ENCODE measurements at regions not wholly inside any gene's neighbourhood (a gene's known extent, or its start where the extent isn't known, plus 50 kb on each side); places are given as distances from the start of the nearest gene placed in this dataset.

DNA sequence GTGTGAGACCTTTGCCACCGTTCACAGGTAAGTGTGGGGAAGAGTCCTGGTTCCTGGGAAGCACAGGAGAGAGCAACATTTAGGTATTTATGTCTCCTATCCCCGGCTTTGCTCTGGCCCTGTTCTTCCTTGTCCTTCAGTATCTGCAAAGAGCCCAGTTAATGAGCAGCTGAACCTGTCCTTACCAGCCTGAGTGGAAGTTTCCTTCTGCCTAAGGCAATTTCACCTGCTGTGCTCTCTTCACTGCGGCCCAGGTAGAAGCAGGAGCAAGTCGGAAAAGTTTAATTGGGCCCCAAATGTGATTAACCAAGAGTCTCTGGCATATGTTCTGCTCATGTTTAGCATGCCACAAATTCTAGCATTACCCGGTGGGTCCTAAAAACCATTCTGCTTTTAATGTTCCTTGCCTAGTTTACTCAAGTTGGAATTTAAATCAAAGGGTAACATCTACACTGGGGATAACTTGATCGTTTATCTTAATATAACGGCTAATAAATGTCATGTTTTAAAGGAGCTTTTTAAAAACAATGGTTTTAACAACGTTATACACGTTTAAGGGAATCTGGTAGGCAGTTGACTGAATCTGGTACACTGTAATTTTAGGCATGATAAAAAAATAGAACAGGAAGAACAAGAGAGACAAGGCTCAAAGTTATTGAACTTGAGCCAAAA is 817.1 kb downstream of the TYW1 start:
- ChIA-PET CTCF (no interaction called here), POLR2A (no interaction called here)
- Histone ChIP-seq H3K36me3 (ENCODE audit: control insufficient read depth in 4 of 4, insufficient read depth in 4 of 4, low read length in 3 of 4) (no peaks in the 10 kb centered on the region), H3K27me3 (replicated peaks in 2 of 5; ENCODE audit: control insufficient read depth in 4 of 5, insufficient read depth in 5 of 5, low read length in 4 of 5) (no peaks in the 10 kb centered on the region), H3K4me1 (ENCODE audit: control extremely low read depth in 1 of 4, control insufficient read depth in 4 of 4, insufficient read depth in 4 of 4, low read length in 3 of 4) (no peaks in the 10 kb centered on the region), H3K9me3 (ENCODE audit: control extremely low read depth in 1 of 5, control insufficient read depth in 4 of 5, insufficient read depth in 2 of 5, low read depth in 1 of 5, low read length in 4 of 5) (peaks cover 0 to 4% (median 0%) of the 10 kb centered on the region in 5 experiments), H3K27ac (ENCODE audit: insufficient read depth in 1 of 2, low read depth in 1 of 2, low read length in 2 of 2, poor library complexity in 1 of 2, severe bottlenecking in 2 of 2) (no peak overlapping the region), H3K4me3 (ENCODE audit: control insufficient read depth in 1 of 7, extremely low read depth in 1 of 7, insufficient read depth in 4 of 7, low read depth in 2 of 7, low read length in 6 of 7) (no peak overlapping the region)
- WGBS (ENCODE audit: insufficient coverage): 76% methylated on average over 6 of the region's 9 CpGs
- DNase-seq: no peak

DNA sequence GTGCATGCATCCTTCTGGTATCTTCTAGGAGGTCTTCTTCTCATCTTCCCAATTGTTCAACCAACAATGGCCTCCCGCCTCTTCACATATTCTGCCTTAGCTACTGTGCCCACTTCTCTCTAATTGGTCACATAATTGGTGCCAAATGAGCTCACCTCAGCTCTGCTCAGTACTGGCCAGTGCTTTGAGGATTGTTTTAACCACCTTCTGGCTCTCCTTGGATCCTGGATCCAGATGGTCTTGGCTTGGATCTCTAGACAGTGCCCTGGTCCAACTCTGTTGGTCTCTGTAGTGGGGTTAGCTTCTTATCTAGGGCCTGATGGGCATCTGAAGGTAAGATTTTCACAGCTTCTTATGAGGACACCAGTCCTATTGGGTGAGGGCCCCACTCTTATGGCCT is 820.8 kb downstream of the TYW1 start:
- H3K9me3 ChIP-seq (ENCODE audit: control extremely low read depth in 1 of 5, control insufficient read depth in 4 of 5, insufficient read depth in 2 of 5, low read depth in 1 of 5, low read length in 4 of 5): peaks cover 0 to 4% (median 0%) of the 10 kb centered on the region in 5 experiments
- H3K27me3 ChIP-seq (replicated peaks in 2 of 5; ENCODE audit: control insufficient read depth in 4 of 5, insufficient read depth in 5 of 5, low read length in 4 of 5): no peaks in the 10 kb centered on the region
- no peak for DNase-seq
- no peaks in the 10 kb centered on the region for H3K36me3 ChIP-seq (ENCODE audit: control insufficient read depth in 4 of 4, insufficient read depth in 4 of 4, low read length in 3 of 4)
- POLR2A ChIA-PET: no interaction called here
- no peaks in the 10 kb centered on the region for H3K4me1 ChIP-seq (ENCODE audit: control extremely low read depth in 1 of 4, control insufficient read depth in 4 of 4, insufficient read depth in 4 of 4, low read length in 3 of 4)
- CTCF ChIA-PET: interaction anchor here (0.6 kb wide), 1 partner anchor 307 kb away, joined by 3 read pairs; no protein-coding TSS in a partner anchor
- WGBS (ENCODE audit: insufficient coverage): 100% methylated on average over 1 of the region's 1 CpG
- H3K4me3 ChIP-seq (ENCODE audit: control insufficient read depth in 1 of 7, extremely low read depth in 1 of 7, insufficient read depth in 4 of 7, low read depth in 2 of 7, low read length in 6 of 7): no peak overlapping the region
- H3K27ac ChIP-seq (ENCODE audit: insufficient read depth in 1 of 2, low read depth in 1 of 2, low read length in 2 of 2, poor library complexity in 1 of 2, severe bottlenecking in 2 of 2): no peak overlapping the region

DNA sequence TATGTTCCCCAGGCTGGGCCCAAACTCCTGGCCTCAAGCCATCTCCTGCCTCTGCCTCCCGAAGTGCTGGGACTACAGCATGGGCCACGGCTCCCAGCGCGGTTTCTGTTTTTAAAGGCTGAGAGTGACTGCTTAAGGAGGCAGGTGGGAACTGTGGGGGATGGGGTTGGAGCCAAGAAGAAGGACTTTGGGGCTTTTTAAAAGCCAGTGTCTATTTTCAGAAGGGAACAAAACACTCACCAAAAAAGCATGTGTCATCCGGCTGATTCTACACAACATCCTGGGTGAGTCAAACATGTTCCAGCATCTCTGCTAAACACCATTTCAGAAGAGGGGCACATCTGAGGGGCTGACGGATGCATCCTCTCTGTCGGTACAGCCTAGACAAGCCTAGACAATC is 824.5 kb downstream of the TYW1 start:
- Histone ChIP-seq H3K27me3 (replicated peaks in 2 of 5; ENCODE audit: control insufficient read depth in 4 of 5, insufficient read depth in 5 of 5, low read length in 4 of 5) (no peaks in the 10 kb centered on the region), H3K27ac (ENCODE audit: insufficient read depth in 1 of 2, low read depth in 1 of 2, low read length in 2 of 2, poor library complexity in 1 of 2, severe bottlenecking in 2 of 2) (no peak overlapping the region), H3K36me3 (ENCODE audit: control insufficient read depth in 4 of 4, insufficient read depth in 4 of 4, low read length in 3 of 4) (no peaks in the 10 kb centered on the region), H3K4me1 (ENCODE audit: control extremely low read depth in 1 of 4, control insufficient read depth in 4 of 4, insufficient read depth in 4 of 4, low read length in 3 of 4) (no peaks in the 10 kb centered on the region), H3K4me3 (ENCODE audit: control insufficient read depth in 1 of 7, extremely low read depth in 1 of 7, insufficient read depth in 4 of 7, low read depth in 2 of 7, low read length in 6 of 7) (no peak overlapping the region), H3K9me3 (ENCODE audit: control extremely low read depth in 1 of 5, control insufficient read depth in 4 of 5, insufficient read depth in 2 of 5, low read depth in 1 of 5, low read length in 4 of 5) (peaks cover 0 to 2% (median 0%) of the 10 kb centered on the region in 5 experiments)
- no peak for DNase-seq
- ChIA-PET CTCF (no interaction called here), POLR2A (no interaction called here)
- 98% methylated on average over 4 of the region's 7 CpGs for WGBS (ENCODE audit: insufficient coverage)

DNA sequence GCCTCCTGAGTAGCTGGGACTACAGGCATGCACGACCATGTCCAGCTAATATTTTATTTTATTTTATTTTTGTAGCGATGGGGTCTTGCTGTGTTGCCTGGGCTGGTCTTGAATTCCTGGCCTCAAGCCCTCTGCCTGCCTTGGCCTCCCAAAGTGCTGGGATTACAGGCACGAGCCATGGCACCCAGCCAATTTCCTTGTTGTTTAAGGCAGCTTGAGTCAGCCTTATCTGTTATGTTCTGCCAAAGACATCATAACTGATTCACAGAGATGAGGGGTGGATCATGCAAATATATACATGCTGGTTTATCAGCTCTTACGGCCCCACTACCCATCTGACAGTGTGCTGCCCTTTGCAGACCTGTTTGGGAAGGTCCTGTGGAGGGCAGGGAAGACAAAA is 826.7 kb downstream of the TYW1 start:
- POLR2A ChIA-PET: no interaction called here

DNA sequence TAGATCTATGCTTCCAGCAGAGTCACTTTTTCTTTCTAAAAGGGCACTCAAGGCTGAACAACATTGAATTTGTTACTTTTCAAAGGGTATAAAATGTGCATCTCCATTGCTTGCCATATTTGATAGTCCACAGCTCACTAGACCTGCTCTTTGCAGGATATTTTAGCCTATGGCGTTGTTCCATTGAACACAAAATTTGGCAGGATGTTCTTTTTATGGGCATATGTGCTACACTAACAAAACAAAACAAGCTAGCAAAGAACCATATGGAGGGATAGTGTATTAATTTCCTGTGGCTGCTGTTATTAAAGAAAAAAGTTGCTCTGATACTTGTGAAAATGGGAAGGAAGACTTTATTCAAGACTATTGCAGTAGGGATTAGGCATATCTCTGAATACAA is 828.7 kb downstream of the TYW1 start:
- no CpG with 5 or more reads among the region's 1 CpG for WGBS (ENCODE audit: insufficient coverage)
- ChIA-PET CTCF (no interaction called here), POLR2A (no interaction called here)
- H3K9me3 ChIP-seq (ENCODE audit: control extremely low read depth in 1 of 5, control insufficient read depth in 4 of 5, insufficient read depth in 2 of 5, low read depth in 1 of 5, low read length in 4 of 5): no peaks in the 10 kb centered on the region
- H3K27me3 ChIP-seq (replicated peaks in 2 of 5; ENCODE audit: control insufficient read depth in 4 of 5, insufficient read depth in 5 of 5, low read length in 4 of 5): no peaks in the 10 kb centered on the region
- no peak overlapping the region for H3K27ac ChIP-seq (ENCODE audit: insufficient read depth in 1 of 2, low read depth in 1 of 2, low read length in 2 of 2, poor library complexity in 1 of 2, severe bottlenecking in 2 of 2)
- DNase-seq: no peak
- no peak overlapping the region for H3K4me3 ChIP-seq (ENCODE audit: control insufficient read depth in 1 of 7, extremely low read depth in 1 of 7, insufficient read depth in 4 of 7, low read depth in 2 of 7, low read length in 6 of 7)
- H3K36me3 ChIP-seq (ENCODE audit: control insufficient read depth in 4 of 4, insufficient read depth in 4 of 4, low read length in 3 of 4): no peaks in the 10 kb centered on the region
- H3K4me1 ChIP-seq (ENCODE audit: control extremely low read depth in 1 of 4, control insufficient read depth in 4 of 4, insufficient read depth in 4 of 4, low read length in 3 of 4): no peaks in the 10 kb centered on the region

More for the DNA sequence above, 826.7 kb downstream of the TYW1 start:
- H3K4me1 ChIP-seq (ENCODE audit: control extremely low read depth in 1 of 4, control insufficient read depth in 4 of 4, insufficient read depth in 4 of 4, low read length in 3 of 4): no peaks in the 10 kb centered on the region
- DNase-seq: no peak
- H3K27ac ChIP-seq (ENCODE audit: insufficient read depth in 1 of 2, low read depth in 1 of 2, low read length in 2 of 2, poor library complexity in 1 of 2, severe bottlenecking in 2 of 2): no peak overlapping the region
- H3K9me3 ChIP-seq (ENCODE audit: control extremely low read depth in 1 of 5, control insufficient read depth in 4 of 5, insufficient read depth in 2 of 5, low read depth in 1 of 5, low read length in 4 of 5): no peaks in the 10 kb centered on the region
- no peaks in the 10 kb centered on the region for H3K36me3 ChIP-seq (ENCODE audit: control insufficient read depth in 4 of 4, insufficient read depth in 4 of 4, low read length in 3 of 4)
- no peak overlapping the region for H3K4me3 ChIP-seq (ENCODE audit: control insufficient read depth in 1 of 7, extremely low read depth in 1 of 7, insufficient read depth in 4 of 7, low read depth in 2 of 7, low read length in 6 of 7)
- WGBS (ENCODE audit: insufficient coverage): 78% methylated on average over 2 of the region's 4 CpGs
- no peaks in the 10 kb centered on the region for H3K27me3 ChIP-seq (replicated peaks in 2 of 5; ENCODE audit: control insufficient read depth in 4 of 5, insufficient read depth in 5 of 5, low read length in 4 of 5)
- CTCF ChIA-PET: no interaction called here

DNA sequence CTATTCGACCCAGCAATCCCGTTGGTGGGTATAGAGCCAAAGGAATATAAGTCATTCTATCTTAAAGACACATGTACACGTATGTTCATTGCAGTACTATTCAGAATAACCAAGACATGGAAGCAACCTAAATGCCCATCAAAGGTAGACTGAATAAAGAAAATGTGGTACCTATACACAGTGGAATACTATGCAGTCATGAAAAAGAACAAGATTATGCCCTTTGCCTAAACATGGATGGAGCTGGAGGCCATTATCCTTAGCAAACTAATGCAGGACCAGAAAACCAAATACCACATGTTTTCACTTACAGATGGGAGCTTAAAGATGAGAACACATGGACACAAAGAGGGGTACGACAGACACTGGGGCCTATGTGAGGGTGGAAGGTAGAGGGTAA is 845.3 kb downstream of the TYW1 start:
- H3K4me3 ChIP-seq (ENCODE audit: control insufficient read depth in 1 of 7, extremely low read depth in 1 of 7, insufficient read depth in 4 of 7, low read depth in 2 of 7, low read length in 6 of 7): no peak overlapping the region
- DNase-seq: no peak
- H3K27ac ChIP-seq (ENCODE audit: insufficient read depth in 1 of 2, low read depth in 1 of 2, low read length in 2 of 2, poor library complexity in 1 of 2, severe bottlenecking in 2 of 2): no peak overlapping the region
- POLR2A ChIA-PET: no interaction called here
- CTCF ChIA-PET: no interaction called here
- H3K36me3 ChIP-seq (ENCODE audit: control insufficient read depth in 4 of 4, insufficient read depth in 4 of 4, low read length in 3 of 4): no peaks in the 10 kb centered on the region
- WGBS (ENCODE audit: insufficient coverage): 100% methylated on average over 2 of the region's 4 CpGs
- no peaks in the 10 kb centered on the region for H3K27me3 ChIP-seq (replicated peaks in 2 of 5; ENCODE audit: control insufficient read depth in 4 of 5, insufficient read depth in 5 of 5, low read length in 4 of 5)
- peaks cover 0 to 1% (median 0%) of the 10 kb centered on the region in 5 experiments for H3K9me3 ChIP-seq (ENCODE audit: control extremely low read depth in 1 of 5, control insufficient read depth in 4 of 5, insufficient read depth in 2 of 5, low read depth in 1 of 5, low read length in 4 of 5)
- H3K4me1 ChIP-seq (ENCODE audit: control extremely low read depth in 1 of 4, control insufficient read depth in 4 of 4, insufficient read depth in 4 of 4, low read length in 3 of 4): no peaks in the 10 kb centered on the region

DNA sequence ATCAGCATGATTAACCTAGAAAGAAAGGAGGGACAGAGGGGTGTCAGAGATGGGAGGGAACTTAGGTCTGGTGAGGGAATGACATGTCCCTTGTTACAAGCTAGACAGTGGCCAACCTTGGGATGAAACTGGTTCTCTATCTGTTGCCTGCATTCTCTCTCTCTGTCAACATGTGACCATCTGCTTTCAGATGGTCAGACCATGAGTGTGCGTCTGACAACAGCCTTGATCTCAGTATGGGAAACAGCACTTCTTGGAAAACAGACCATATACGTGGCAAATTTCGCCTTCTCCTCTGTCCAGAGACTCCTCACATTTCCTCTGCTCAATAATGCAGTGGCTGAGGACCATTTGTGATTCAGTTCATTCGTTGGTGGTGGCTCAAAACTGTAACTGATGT is 845.9 kb downstream of the TYW1 start:
- Histone ChIP-seq H3K27me3 (replicated peaks in 2 of 5; ENCODE audit: control insufficient read depth in 4 of 5, insufficient read depth in 5 of 5, low read length in 4 of 5) (no peaks in the 10 kb centered on the region), H3K27ac (ENCODE audit: insufficient read depth in 1 of 2, low read depth in 1 of 2, low read length in 2 of 2, poor library complexity in 1 of 2, severe bottlenecking in 2 of 2) (no peak overlapping the region), H3K9me3 (ENCODE audit: control extremely low read depth in 1 of 5, control insufficient read depth in 4 of 5, insufficient read depth in 2 of 5, low read depth in 1 of 5, low read length in 4 of 5) (peaks cover 0 to 1% (median 0%) of the 10 kb centered on the region in 5 experiments), H3K4me1 (ENCODE audit: control extremely low read depth in 1 of 4, control insufficient read depth in 4 of 4, insufficient read depth in 4 of 4, low read length in 3 of 4) (no peaks in the 10 kb centered on the region), H3K4me3 (ENCODE audit: control insufficient read depth in 1 of 7, extremely low read depth in 1 of 7, insufficient read depth in 4 of 7, low read depth in 2 of 7, low read length in 6 of 7) (no peak overlapping the region), H3K36me3 (ENCODE audit: control insufficient read depth in 4 of 4, insufficient read depth in 4 of 4, low read length in 3 of 4) (no peaks in the 10 kb centered on the region)
- WGBS (ENCODE audit: insufficient coverage): 94% methylated on average over 4 of the region's 4 CpGs
- ChIA-PET CTCF (no interaction called here), POLR2A (no interaction called here)
- DNase-seq: no peak
